IMR-90 (cell line): ENCODE measurements at regions not wholly inside any gene's neighbourhood (a gene's known extent, or its start where the extent isn't known, plus 50 kb on each side); places are given as distances from the start of the nearest gene placed in this dataset.

Source experiments
- ATAC-seq: fragments of 200-7000 bp; cut with Tn5 transposase; 2 replicates; pipeline ENCODE4 v1.9.1; 2020; ENCODE audit warnings: low read depth, mild to moderate bottlenecking, moderate library complexity
- BruUV-seq: library from RNA; stranded (reverse); fragments of 400-500 nt; replicated peaks from 2 replicates; lab custom pipeline; 2021; lab: Mats Ljungman, UMichigan
- CTCF ChIA-PET: fragments of 300-600 bp; formaldehyde crosslinking; extraction: SDS; loops from one replicate; lab custom pipeline; 2021; ENCODE audit warnings: antibody characterized with exemption; lab: Yijun Ruan, JAX
- POLR2A ChIA-PET: fragments of 300-600 bp; sonication (Branson Sonifier 250); formaldehyde crosslinking; loops from one replicate; lab custom pipeline; 2022; ENCODE audit warnings: antibody characterized with exemption; ENCODE audit not compliant: unreplicated experiment; lab: Charles Lee
- DNase-seq: peaks from one replicate; pipeline ENCODE4 v3.0.0; 2013
- H2AFZ ChIP-seq: replicated peaks from 2 replicates; pipeline ENCODE3; 2013; ENCODE audit warnings: low read length, mild to moderate bottlenecking; ENCODE audit not compliant: poor library complexity
- H2AK5ac ChIP-seq: 2 replicates; pipeline ENCODE4 v1.6.1; 2013; ENCODE audit warnings: low read depth, low read length, inconsistent platforms
- H2AK9ac ChIP-seq: replicated peaks from 2 replicates; pipeline ENCODE3; 2013; ENCODE audit warnings: mild to moderate bottlenecking, low read depth, low read length, moderate library complexity; ENCODE audit not compliant: poor library complexity
- H2BK120ac ChIP-seq: 2 replicates; pipeline ENCODE4 v1.6.1; 2013; ENCODE audit warnings: low read depth, low read length, inconsistent platforms
- H2BK15ac ChIP-seq: 3 replicates; pipeline ENCODE4 v1.6.1; 2013; ENCODE audit warnings: low read depth, low read length, inconsistent platforms
- H2BK20ac ChIP-seq: 2 replicates; pipeline ENCODE4 v1.6.1; 2013; ENCODE audit warnings: low read depth, mild to moderate bottlenecking, inconsistent platforms, low read length, moderate library complexity
- H2BK5ac ChIP-seq: 2 replicates; pipeline ENCODE4 v1.6.1; 2013; ENCODE audit warnings: mild to moderate bottlenecking, low read depth, low read length, inconsistent platforms; ENCODE audit not compliant: poor library complexity, severe bottlenecking
- H3K14ac ChIP-seq: replicated peaks from 2 replicates; pipeline ENCODE4 v1.6.1; 2013; ENCODE audit warnings: low read depth, low read length, inconsistent platforms
- H3K18ac ChIP-seq: 2 replicates; pipeline ENCODE4 v1.6.1; 2013; ENCODE audit warnings: low read depth, low read length, control low read depth
- H3K23ac ChIP-seq: 2 replicates; pipeline ENCODE4 v1.6.1; 2013; ENCODE audit warnings: low read depth, low read length, inconsistent platforms
- H3K27ac ChIP-seq: 2 replicates; pipeline ENCODE4 v1.5.1; 2013; ENCODE audit warnings: mild to moderate bottlenecking, control low read depth, low read length; ENCODE audit not compliant: insufficient read depth
- H3K27me3 ChIP-seq: 2 replicates; pipeline ENCODE4 v1.6.1; 2013; ENCODE audit warnings: low read length; ENCODE audit not compliant: control insufficient read depth, insufficient read depth
- H3K36me3 ChIP-seq: 2 replicates; pipeline ENCODE4 v1.6.1; 2013; ENCODE audit warnings: low read length, mixed read lengths; ENCODE audit not compliant: control insufficient read depth, insufficient read depth
- H3K4ac ChIP-seq: 2 replicates; pipeline ENCODE4 v1.6.1; 2013; ENCODE audit warnings: low read depth, low read length, inconsistent platforms
- H3K4me1 ChIP-seq: 2 replicates; pipeline ENCODE4 v1.6.1; 2013; ENCODE audit warnings: low read length, mixed read lengths; ENCODE audit not compliant: control insufficient read depth, insufficient read depth
- H3K4me2 ChIP-seq: 2 replicates; pipeline ENCODE4 v1.6.1; 2013; ENCODE audit warnings: low read depth, mild to moderate bottlenecking, control low read depth, low read length, moderate library complexity
- H3K4me3 ChIP-seq: 2 replicates; pipeline ENCODE4 v1.5.1; 2013; ENCODE audit warnings: low read depth, mild to moderate bottlenecking, control low read depth, low read length, moderate library complexity; ENCODE audit not compliant: insufficient read depth
- H3K56ac ChIP-seq: 2 replicates; pipeline ENCODE4 v1.6.1; 2013; ENCODE audit warnings: low read length, inconsistent platforms; ENCODE audit not compliant: insufficient read depth; ENCODE audit errors: extremely low read depth
- H3K79me1 ChIP-seq, 2 experiments: 2 replicates each; pipeline ENCODE4 v1.6.1; 2013; ENCODE audit warnings: low read length in 2 of 2, inconsistent platforms in 1 of 2, low read depth in 1 of 2
- H3K9ac ChIP-seq: 2 replicates; pipeline ENCODE4 v1.6.1; 2013; ENCODE audit warnings: low read depth, low read length, control low read depth
- H3K9me1 ChIP-seq: 2 replicates; pipeline ENCODE4 v1.6.1; 2013; ENCODE audit warnings: low read length, inconsistent platforms; ENCODE audit not compliant: insufficient read depth
- H3K9me3 ChIP-seq: 2 replicates; pipeline ENCODE4 v1.6.1; 2013; ENCODE audit warnings: low read length; ENCODE audit not compliant: control insufficient read depth, insufficient read depth
- H4K20me1 ChIP-seq: 2 replicates; pipeline ENCODE4 v1.6.1; 2013; ENCODE audit warnings: low read length, inconsistent platforms; ENCODE audit not compliant: insufficient read depth
- H4K5ac ChIP-seq: 2 replicates; pipeline ENCODE4 v1.6.1; 2013; ENCODE audit warnings: mild to moderate bottlenecking, low read depth, low read length, control low read depth
- H4K8ac ChIP-seq, 2 experiments: 2 replicates each; pipeline ENCODE4 v1.6.1; 2013; ENCODE audit warnings: low read depth in 2 of 2, low read length in 2 of 2, control low read depth in 1 of 2, inconsistent platforms in 1 of 2
- H4K91ac ChIP-seq: 2 replicates; pipeline ENCODE4 v1.6.1; 2013; ENCODE audit warnings: low read depth, low read length, inconsistent platforms; ENCODE audit not compliant: insufficient read depth
- CEBPB ChIP-seq: IDR thresholded peaks from 2 replicates; pipeline ENCODE4 v1.6.1; 2012; ENCODE audit warnings: low read depth, low read length, improper control_type of control experiment
- CHD1 ChIP-seq: IDR thresholded peaks from 2 replicates; pipeline ENCODE4 v1.6.1; 2012; ENCODE audit warnings: low read depth, low read length, improper control_type of control experiment
- FOS ChIP-seq: fragments of 150-350 bp; IDR thresholded peaks from 2 replicates; pipeline ENCODE4 v1.6.1; 2016; ENCODE audit warnings: low read depth, low read length
- MAFK ChIP-seq: IDR thresholded peaks from 2 replicates; pipeline ENCODE4 v1.6.1; 2012; ENCODE audit warnings: low read depth, low read length, improper control_type of control experiment
- MAZ ChIP-seq: IDR thresholded peaks from 2 replicates; pipeline ENCODE4 v1.6.1; 2012; ENCODE audit warnings: low read depth, mild to moderate bottlenecking, low read length, improper control_type of control experiment, moderate library complexity, borderline replicate concordance
- MXI1 ChIP-seq: IDR thresholded peaks from 2 replicates; pipeline ENCODE4 v1.6.1; 2012; ENCODE audit warnings: low read depth, mild to moderate bottlenecking, low read length, moderate library complexity, borderline replicate concordance
- POLR2A ChIP-seq: IDR thresholded peaks from 2 replicates; pipeline ENCODE4 v1.6.1; 2012; ENCODE audit warnings: mild to moderate bottlenecking, low read depth, low read length
- RAD21 ChIP-seq: IDR thresholded peaks from 2 replicates; pipeline ENCODE4 v1.6.1; 2012; ENCODE audit warnings: low read length, improper control_type of control experiment
- RCOR1 ChIP-seq: IDR thresholded peaks from 2 replicates; pipeline ENCODE4 v1.6.1; 2012; ENCODE audit warnings: mild to moderate bottlenecking, low read length, improper control_type of control experiment; ENCODE audit not compliant: insufficient replicate concordance
- SMC3 ChIP-seq: fragments of 150-350 bp; IDR thresholded peaks from 2 replicates; pipeline ENCODE4 v1.6.1; 2016; ENCODE audit warnings: low read depth, mild to moderate bottlenecking, antibody characterized with exemption, low read length, moderate library complexity
- WGBS, 2 experiments: methylation state at CpG; one replicate each; pipeline versions ENCODE4 v1.1.5 to v1.1.7; 2013; ENCODE audit warnings: missing lambda C conversion rate in 2 of 2; ENCODE audit not compliant: insufficient read length in 1 of 2; ENCODE audit errors: extremely low coverage in 2 of 2; 5-methylcytosine and 5-hydroxymethylcytosine counted together
- dilution Hi-C: fragments of 300-500 bp; cut with HindIII; formaldehyde crosslinking; loops from one replicate; pipeline ENCODE4 v1.14.3; 2018; ENCODE audit warnings: low sequenced_read_pairs; ENCODE audit not compliant: unreplicated experiment
- in situ Hi-C: fragments of 300-500 bp; cut with MboI; formaldehyde crosslinking; loops from 3 replicates; pipeline ENCODE4 v1.14.3; 2019; ENCODE audit warnings: low sequenced_read_pairs, inconsistent platforms, mixed read lengths
- intact Hi-C: fragments of 100-400 bp; cut with micrococcal nuclease; formaldehyde crosslinking; loops from 2 replicates; pipeline ENCODE4 v1.10.0; 2022
- TF ChIP-seq, protein P1 (sequence below): fragments of 150-350 bp; IDR thresholded peaks from 2 replicates; pipeline ENCODE4 v1.6.1; 2016; ENCODE audit warnings: low read depth, mild to moderate bottlenecking, low read length, moderate library complexity, borderline replicate concordance
- TF ChIP-seq, protein P2 (sequence below): conservative IDR thresholded peaks from 2 replicates; pipeline ENCODE4 v1.5.1; 2012; ENCODE audit warnings: mild to moderate bottlenecking, low read depth, low read length, improper control_type of control experiment

DNA sequence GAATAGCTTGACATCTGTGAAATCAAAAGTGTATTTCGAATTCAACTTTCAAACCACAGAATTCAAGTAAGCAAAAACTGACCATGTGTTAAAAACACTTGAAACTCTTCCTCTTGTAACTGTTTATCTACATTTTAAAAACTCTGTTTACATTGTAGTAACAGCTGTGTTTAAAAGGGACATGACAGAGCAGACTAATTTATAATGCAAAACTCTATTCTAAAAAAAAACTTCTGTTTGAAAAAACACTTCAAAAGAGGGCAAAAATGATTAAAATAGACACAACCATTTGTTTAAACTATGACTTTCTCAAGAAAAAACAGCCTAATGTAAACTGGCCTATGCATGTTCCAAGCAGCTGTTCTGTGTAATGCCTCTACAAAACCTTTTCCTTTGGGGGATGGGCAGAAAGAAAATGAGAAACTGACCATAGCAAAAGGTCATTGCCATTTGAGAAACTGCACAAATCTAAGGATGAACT, 149.1 kb upstream of the HMGA2 start:
- peak overlapping the region; percentile 88 for H2BK5ac ChIP-seq
- no peak overlapping the region for H3K4me3 ChIP-seq
- in situ Hi-C loops (loop anchor here (25.0 kb wide), 1 partner anchor 363 kb away; no protein-coding TSS in a partner anchor), dilution Hi-C loops (no loop called here), intact Hi-C loops (loop anchor here (2.0 to 10.0 kb wide), 5 partner anchors 72 to 410 kb away; partner anchors contain the start of gene HMGA2)
- BruUV-seq = no TSS peak
- peak overlapping the region; percentile 5; the same call in 1 of the 2 replicates for H2BK20ac ChIP-seq
- H4K8ac ChIP-seq = peak overlapping the region in 1 of 2 experiments; percentile 87; a peak in 1 of 4 replicates
- H3K9ac ChIP-seq = no peak overlapping the region
- H2AK5ac ChIP-seq = no peak overlapping the region
- no peaks in the 10 kb centered on the region for H3K36me3 ChIP-seq
- H3K23ac ChIP-seq = no peak overlapping the region
- ATAC-seq (peak; percentile 80), DNase-seq (peak; percentile 87)
- H3K27ac ChIP-seq = no peak overlapping the region
- H3K4me2 ChIP-seq = peak overlapping the region; percentile 39; the same call in 1 of the 2 replicates
- peak overlapping the region; percentile 63; the same call in 1 of the 2 replicates for H3K18ac ChIP-seq
- no peak overlapping the region for H4K91ac ChIP-seq
- peak overlapping the region; percentile 94; the same call in 1 of the 2 replicates for H3K4ac ChIP-seq
- H3K14ac ChIP-seq = no peak overlapping the region; the same call in 1 of the 2 replicates
- peaks cover 9% of the 10 kb centered on the region for H3K9me1 ChIP-seq
- no peaks in the 10 kb centered on the region for H4K20me1 ChIP-seq
- no peak overlapping the region; the same call in 1 of the 2 replicates for H4K5ac ChIP-seq
- no peaks in the 10 kb centered on the region for H3K27me3 ChIP-seq
- H3K4me1 ChIP-seq = peaks cover 12% of the 10 kb centered on the region
- CTCF ChIA-PET = no interaction called here
- H3K9me3 ChIP-seq = no peaks in the 10 kb centered on the region; the same call in 1 of the 2 replicates
- H3K79me1 ChIP-seq = peaks cover 0 to 8% of the 10 kb centered on the region in 2 experiments; a peak in 3 of 4 replicates
- no CpG with 5 or more reads among the region's 1 CpG for WGBS, 2 experiments
- no peak overlapping the region for H3K56ac ChIP-seq
- H2AFZ ChIP-seq = no peak overlapping the region
- peak overlapping the region; percentile 92; the same call in 1 of the 2 replicates for H2BK120ac ChIP-seq
- H2AK9ac ChIP-seq = no peak overlapping the region
- H2BK15ac ChIP-seq = no peak overlapping the region
- POLR2A ChIA-PET = interaction anchor here (1.7 kb wide), 1 partner anchor 73 kb away, joined by 5 read pairs; no protein-coding TSS in a partner anchor
- TF ChIP-seq, protein P1, sequence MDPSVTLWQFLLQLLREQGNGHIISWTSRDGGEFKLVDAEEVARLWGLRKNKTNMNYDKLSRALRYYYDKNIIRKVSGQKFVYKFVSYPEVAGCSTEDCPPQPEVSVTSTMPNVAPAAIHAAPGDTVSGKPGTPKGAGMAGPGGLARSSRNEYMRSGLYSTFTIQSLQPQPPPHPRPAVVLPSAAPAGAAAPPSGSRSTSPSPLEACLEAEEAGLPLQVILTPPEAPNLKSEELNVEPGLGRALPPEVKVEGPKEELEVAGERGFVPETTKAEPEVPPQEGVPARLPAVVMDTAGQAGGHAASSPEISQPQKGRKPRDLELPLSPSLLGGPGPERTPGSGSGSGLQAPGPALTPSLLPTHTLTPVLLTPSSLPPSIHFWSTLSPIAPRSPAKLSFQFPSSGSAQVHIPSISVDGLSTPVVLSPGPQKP = no peak
- TF ChIP-seq FOS = no peak
- TF ChIP-seq MAZ = no peak
- no peak for TF ChIP-seq RAD21
- TF ChIP-seq POLR2A = no peak
- TF ChIP-seq RCOR1 = no peak
- TF ChIP-seq MAFK = no peak
- TF ChIP-seq SMC3 = no peak
- TF ChIP-seq, protein P2, sequence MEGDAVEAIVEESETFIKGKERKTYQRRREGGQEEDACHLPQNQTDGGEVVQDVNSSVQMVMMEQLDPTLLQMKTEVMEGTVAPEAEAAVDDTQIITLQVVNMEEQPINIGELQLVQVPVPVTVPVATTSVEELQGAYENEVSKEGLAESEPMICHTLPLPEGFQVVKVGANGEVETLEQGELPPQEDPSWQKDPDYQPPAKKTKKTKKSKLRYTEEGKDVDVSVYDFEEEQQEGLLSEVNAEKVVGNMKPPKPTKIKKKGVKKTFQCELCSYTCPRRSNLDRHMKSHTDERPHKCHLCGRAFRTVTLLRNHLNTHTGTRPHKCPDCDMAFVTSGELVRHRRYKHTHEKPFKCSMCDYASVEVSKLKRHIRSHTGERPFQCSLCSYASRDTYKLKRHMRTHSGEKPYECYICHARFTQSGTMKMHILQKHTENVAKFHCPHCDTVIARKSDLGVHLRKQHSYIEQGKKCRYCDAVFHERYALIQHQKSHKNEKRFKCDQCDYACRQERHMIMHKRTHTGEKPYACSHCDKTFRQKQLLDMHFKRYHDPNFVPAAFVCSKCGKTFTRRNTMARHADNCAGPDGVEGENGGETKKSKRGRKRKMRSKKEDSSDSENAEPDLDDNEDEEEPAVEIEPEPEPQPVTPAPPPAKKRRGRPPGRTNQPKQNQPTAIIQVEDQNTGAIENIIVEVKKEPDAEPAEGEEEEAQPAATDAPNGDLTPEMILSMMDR = no peak
- no peak for TF ChIP-seq MXI1
- TF ChIP-seq CEBPB = no peak
- TF ChIP-seq CHD1 = no peak
